PC-3 (cell line): ENCODE measurements at regions not wholly inside any gene's neighbourhood (a gene's known extent, or its start where the extent isn't known, plus 50 kb on each side); places are given as distances from the start of the nearest gene placed in this dataset.

ENCODE experiments used
- ATAC-seq: fragments of 200-7000 bp; cut with Tn5 transposase; 2 replicates; pipeline ENCODE4 v1.9.1; 2020; ENCODE audit warnings: mild to moderate bottlenecking, moderate library complexity
- BruUV-seq: library from RNA; stranded (reverse); fragments of 400-500 nt; replicated peaks from 2 replicates; lab custom pipeline; 2021; lab: Mats Ljungman, UMichigan
- CTCF ChIA-PET: fragments of 300-600 bp; sonication (Branson Sonifier 250); formaldehyde crosslinking; loops from one replicate; lab custom pipeline; 2022; ENCODE audit warnings: antibody characterized with exemption; lab: Charles Lee
- POLR2A ChIA-PET: fragments of 300-600 bp; sonication (Branson Sonifier 250); formaldehyde crosslinking; loops from one replicate; lab custom pipeline; 2022; ENCODE audit warnings: antibody characterized with exemption; ENCODE audit not compliant: unreplicated experiment; lab: Charles Lee
- DNase-seq: peaks from one replicate; pipeline ENCODE4 v3.0.0-alpha.2; 2015
- H2AFZ ChIP-seq: fragments of 300-600 bp; sonication (generic); 2 replicates; pipeline ENCODE4 v1.6.0; 2016; ENCODE audit warnings: antibody characterized with exemption, low read length
- H3F3A ChIP-seq: fragments of 300-600 bp; sonication (generic); one replicate; pipeline ENCODE4 v1.6.0; 2017; ENCODE audit warnings: antibody characterized with exemption, low read length, control low read depth, mild to moderate bottlenecking; ENCODE audit not compliant: unreplicated experiment
- H3K27ac ChIP-seq: fragments of 300-600 bp; sonication (generic); 2 replicates; pipeline ENCODE4 v1.5.1; 2016; ENCODE audit warnings: mild to moderate bottlenecking, low read length
- H3K27me3 ChIP-seq: fragments of 300-600 bp; sonication (generic); 2 replicates; pipeline ENCODE4 v1.6.1; 2016; ENCODE audit warnings: low read length, mixed read lengths
- H3K36me3 ChIP-seq: fragments of 300-600 bp; sonication (generic); 2 replicates; pipeline ENCODE4 v1.6.1; 2016; ENCODE audit warnings: low read depth, mixed run types, low read length, mixed read lengths
- H3K4me1 ChIP-seq: fragments of 300-600 bp; sonication (generic); 2 replicates; pipeline ENCODE4 v1.5.1; 2016; ENCODE audit warnings: low read length; ENCODE audit not compliant: insufficient read depth
- H3K4me2 ChIP-seq: fragments of 300-600 bp; sonication (generic); 2 replicates; pipeline ENCODE4 v1.6.0; 2016; ENCODE audit warnings: low read length
- H3K4me3 ChIP-seq: fragments of 300-600 bp; sonication (generic); 2 replicates; pipeline ENCODE4 v1.5.1; 2016; ENCODE audit warnings: mild to moderate bottlenecking, low read length, mixed read lengths
- H3K79me2 ChIP-seq: fragments of 300-600 bp; sonication (generic); 2 replicates; pipeline ENCODE4 v1.6.1; 2017; ENCODE audit warnings: low read length, mixed read lengths
- H3K9ac ChIP-seq: fragments of 300-600 bp; sonication (generic); 2 replicates; pipeline ENCODE4 v1.6.0; 2016; ENCODE audit warnings: mild to moderate bottlenecking, low read length
- H3K9me2 ChIP-seq: fragments of 300-600 bp; sonication (generic); replicated peaks from 2 replicates; pipeline ENCODE4 v1.6.1; 2016; ENCODE audit warnings: mixed run types, low read length, mixed read lengths
- H3K9me3 ChIP-seq: fragments of 300-600 bp; sonication (generic); 2 replicates; pipeline ENCODE4 v1.6.1; 2016; ENCODE audit warnings: low read length, mixed read lengths
- H4K20me1 ChIP-seq: fragments of 300-600 bp; sonication (generic); 2 replicates; pipeline ENCODE4 v1.6.1; 2016; ENCODE audit warnings: low read length, mixed read lengths
- EZH2 ChIP-seq: fragments of 300-600 bp; sonication (generic); IDR thresholded peaks from one replicate; pipeline ENCODE4 v1.6.1; 2017; ENCODE audit warnings: antibody characterized with exemption, mild to moderate bottlenecking, low read length; ENCODE audit not compliant: unreplicated experiment
- EZH2phosphoT487 ChIP-seq: fragments of 300-600 bp; sonication (generic); IDR thresholded peaks from 2 replicates; pipeline ENCODE4 v1.6.1; 2018; ENCODE audit warnings: mild to moderate bottlenecking, antibody characterized with exemption, low read length, borderline replicate concordance
- intact Hi-C: fragments of 100-400 bp; cut with micrococcal nuclease; formaldehyde crosslinking; loops from 2 replicates; pipeline ENCODE4 v1.9.0; 2023
- TF ChIP-seq, protein P1 (sequence below): fragments of 300-600 bp; sonication (generic); conservative IDR thresholded peaks from 2 replicates; pipeline ENCODE4 v1.5.1; 2017; ENCODE audit warnings: antibody characterized with exemption, low read depth, mild to moderate bottlenecking, low read length

DNA sequence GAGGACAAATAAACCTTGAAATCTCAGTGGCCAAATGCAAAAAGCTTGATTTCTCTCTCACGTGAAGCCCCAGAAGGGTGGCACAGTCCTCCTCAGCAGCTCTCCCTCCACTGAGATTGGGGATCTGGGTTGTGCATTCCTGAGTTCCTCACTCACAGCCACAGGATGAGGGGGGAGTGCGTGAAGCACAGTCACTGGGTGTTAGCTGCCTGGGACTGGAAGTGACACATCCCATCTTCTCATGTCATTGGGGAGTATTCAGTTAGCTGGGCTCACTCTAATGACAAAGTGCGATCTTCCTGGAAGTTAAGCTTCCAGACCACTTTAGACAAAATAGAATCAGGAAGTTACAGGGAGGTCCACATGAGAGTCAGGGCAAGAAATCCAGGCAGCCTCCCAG, 192.2 kb upstream of the LRFN2 start:
- ATAC-seq (peak; percentile 66), DNase-seq (peak; percentile 71)
- H3K4me1 ChIP-seq, result peaks cover 22% of the 10 kb centered on the region; the same call in 1 of the 2 replicates
- H3K9me3 ChIP-seq, result no peaks in the 10 kb centered on the region
- ChIA-PET POLR2A (no interaction called here), CTCF (no interaction called here)
- intact Hi-C loops, result no loop called here
- H3K9me2 ChIP-seq, result no peaks in the 10 kb centered on the region
- H4K20me1 ChIP-seq, result no peaks in the 10 kb centered on the region
- no peaks in the 10 kb centered on the region for H3F3A ChIP-seq
- H3K36me3 ChIP-seq, result no peaks in the 10 kb centered on the region
- H3K27me3 ChIP-seq, result no peaks in the 10 kb centered on the region
- no peaks in the 10 kb centered on the region for H3K79me2 ChIP-seq
- H3K27ac ChIP-seq, result no peak overlapping the region
- BruUV-seq, result no TSS peak
- peak overlapping the region; percentile 18; the same call in 1 of the 2 replicates for H3K4me2 ChIP-seq
- no peak overlapping the region for H3K4me3 ChIP-seq
- TF ChIP-seq, protein P1, sequence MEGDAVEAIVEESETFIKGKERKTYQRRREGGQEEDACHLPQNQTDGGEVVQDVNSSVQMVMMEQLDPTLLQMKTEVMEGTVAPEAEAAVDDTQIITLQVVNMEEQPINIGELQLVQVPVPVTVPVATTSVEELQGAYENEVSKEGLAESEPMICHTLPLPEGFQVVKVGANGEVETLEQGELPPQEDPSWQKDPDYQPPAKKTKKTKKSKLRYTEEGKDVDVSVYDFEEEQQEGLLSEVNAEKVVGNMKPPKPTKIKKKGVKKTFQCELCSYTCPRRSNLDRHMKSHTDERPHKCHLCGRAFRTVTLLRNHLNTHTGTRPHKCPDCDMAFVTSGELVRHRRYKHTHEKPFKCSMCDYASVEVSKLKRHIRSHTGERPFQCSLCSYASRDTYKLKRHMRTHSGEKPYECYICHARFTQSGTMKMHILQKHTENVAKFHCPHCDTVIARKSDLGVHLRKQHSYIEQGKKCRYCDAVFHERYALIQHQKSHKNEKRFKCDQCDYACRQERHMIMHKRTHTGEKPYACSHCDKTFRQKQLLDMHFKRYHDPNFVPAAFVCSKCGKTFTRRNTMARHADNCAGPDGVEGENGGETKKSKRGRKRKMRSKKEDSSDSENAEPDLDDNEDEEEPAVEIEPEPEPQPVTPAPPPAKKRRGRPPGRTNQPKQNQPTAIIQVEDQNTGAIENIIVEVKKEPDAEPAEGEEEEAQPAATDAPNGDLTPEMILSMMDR, result no peak
- TF ChIP-seq EZH2, result no peak
- TF ChIP-seq EZH2phosphoT487, result no peak
- no peak overlapping the region for H2AFZ ChIP-seq
- H3K9ac ChIP-seq, result no peak overlapping the region

DNA sequence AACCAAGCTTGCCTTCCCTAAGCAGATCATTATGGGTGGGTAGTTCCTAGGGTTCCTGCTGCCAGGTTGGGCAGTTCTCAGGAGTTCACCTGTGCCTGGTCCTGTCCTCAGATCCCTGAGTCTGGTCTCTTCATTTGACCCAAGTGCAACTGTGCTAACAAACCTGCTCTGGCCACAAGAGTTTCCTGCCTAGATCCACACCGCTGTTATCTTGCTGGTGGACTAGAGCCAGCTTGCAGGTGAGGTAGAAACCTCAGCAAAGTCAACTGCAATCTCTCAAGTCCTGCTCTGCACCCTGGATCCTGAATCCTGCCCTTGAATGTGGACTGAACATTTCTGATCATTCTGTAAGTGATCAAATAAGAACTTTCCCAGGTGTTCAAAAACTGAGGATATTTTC, 191.8 kb upstream of the LRFN2 start:
- Histone ChIP-seq H3K79me2 (no peaks in the 10 kb centered on the region), H3K4me3 (no peak overlapping the region), H3K9me2 (no peaks in the 10 kb centered on the region), H3K9ac (no peak overlapping the region), H3F3A (no peaks in the 10 kb centered on the region), H3K4me1 (peaks cover 22% of the 10 kb centered on the region; the same call in 1 of the 2 replicates), H2AFZ (no peak overlapping the region), H3K27me3 (no peaks in the 10 kb centered on the region), H3K36me3 (no peaks in the 10 kb centered on the region), H4K20me1 (no peaks in the 10 kb centered on the region), H3K4me2 (peak overlapping the region; percentile 18; the same call in 1 of the 2 replicates), H3K27ac (no peak overlapping the region), H3K9me3 (no peaks in the 10 kb centered on the region)
- DNase-seq (no peak), ATAC-seq (no peak)
- POLR2A ChIA-PET, result no interaction called here
- no TSS peak for BruUV-seq
- CTCF ChIA-PET, result no interaction called here
- intact Hi-C loops, result no loop called here
- TF ChIP-seq, protein P1, result no peak
- TF ChIP-seq EZH2phosphoT487 (no peak), EZH2 (no peak)

DNA sequence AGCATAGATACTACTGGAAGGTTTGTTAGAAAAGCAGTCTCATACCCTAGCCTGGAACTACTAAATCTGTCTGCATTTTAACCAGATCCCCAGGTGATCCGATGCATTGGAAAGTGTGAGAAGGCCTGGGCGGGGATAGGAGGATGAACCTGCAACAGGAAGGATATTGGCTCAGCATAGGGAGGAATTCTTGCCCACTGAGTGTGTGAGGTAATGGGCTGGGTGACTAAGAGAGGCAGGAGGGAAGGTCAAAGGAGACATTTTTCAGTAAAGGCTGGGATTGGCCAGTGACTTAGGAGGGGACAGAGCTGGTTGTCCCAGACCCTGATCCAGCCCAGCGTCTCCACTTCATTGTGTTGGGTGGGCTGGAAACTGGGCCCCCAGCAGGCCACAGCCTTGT, 191.0 kb upstream of the LRFN2 start:
- BruUV-seq, result no TSS peak
- CTCF ChIA-PET, result no interaction called here
- Histone ChIP-seq H3K4me3 (no peak overlapping the region), H3F3A (no peaks in the 10 kb centered on the region), H3K9ac (no peak overlapping the region), H4K20me1 (no peaks in the 10 kb centered on the region), H3K9me3 (no peaks in the 10 kb centered on the region), H3K27ac (no peak overlapping the region), H3K36me3 (no peaks in the 10 kb centered on the region), H3K4me2 (no peak overlapping the region), H3K79me2 (no peaks in the 10 kb centered on the region), H3K9me2 (no peaks in the 10 kb centered on the region), H2AFZ (no peak overlapping the region), H3K27me3 (no peaks in the 10 kb centered on the region), H3K4me1 (peaks cover 22% of the 10 kb centered on the region; the same call in 1 of the 2 replicates)
- intact Hi-C loops, result no loop called here
- ATAC-seq, result no peak
- TF ChIP-seq, protein P1, result no peak
- no peak for TF ChIP-seq EZH2
- TF ChIP-seq EZH2phosphoT487, result no peak
- peak; percentile 55 for DNase-seq
- POLR2A ChIA-PET, result no interaction called here
